ENCODE measurements at regions not wholly inside any gene's neighbourhood (a gene's known extent, or its start where the extent isn't known, plus 50 kb on each side); places are given as distances from the start of the nearest gene placed in this dataset.

- Histone ChIP-seq H3K9ac (ENCODE audit: low read length) (no peak overlapping the region), H3K4me2 (ENCODE audit: low read depth, low read length, poor library complexity, severe bottlenecking) (peak overlapping the region; percentile 28), H3K79me2 (ENCODE audit: insufficient read depth, low read length) (no peaks in the 10 kb centered on the region), H3K9me3 (ENCODE audit: insufficient read depth, low read length) (no peaks in the 10 kb centered on the region), H3F3A (ENCODE audit: insufficient read depth) (peaks cover 3% of the 10 kb centered on the region; the same call in 1 of the 2 replicates), H3K36me3 (ENCODE audit: low read length) (no peaks in the 10 kb centered on the region), H4K20me1 (ENCODE audit: low read depth, low read length) (no peaks in the 10 kb centered on the region), H3K27me3 (ENCODE audit: low read length) (no peaks in the 10 kb centered on the region), H3K4me3 (ENCODE audit: insufficient read depth, low read length, poor library complexity, severe bottlenecking) (no peak overlapping the region), H3K27ac (ENCODE audit: low read depth, low read length) (no peak overlapping the region), H3K9me2 (replicated peaks; ENCODE audit: insufficient read depth, low read length) (no peaks in the 10 kb centered on the region), H2AFZ (ENCODE audit: low read depth, low read length, severe bottlenecking) (no peak overlapping the region)
- TF ChIP-seq CTCF (IDR thresholded peaks at IDR 0.05; ENCODE audit: insufficient read depth, low read length, poor library complexity, severe bottlenecking) (no peak), EZH2phosphoT487 (conservative IDR thresholded peaks at IDR 0.05; ENCODE audit: low read length) (no peak)
Observed at GRCh38 chr1:93749894-93750301, 68.3 kb upstream of the BCAR3 start.

GRCh38 chr1:93749487-93749886, 67.8 kb upstream of the BCAR3 start:
- no peak for TF ChIP-seq EZH2phosphoT487 (conservative IDR thresholded peaks at IDR 0.05; ENCODE audit: low read length)
- H4K20me1 ChIP-seq (ENCODE audit: low read depth, low read length): no peaks in the 10 kb centered on the region
- no peaks in the 10 kb centered on the region for H3K9me3 ChIP-seq (ENCODE audit: insufficient read depth, low read length)
- no peaks in the 10 kb centered on the region for H3K27me3 ChIP-seq (ENCODE audit: low read length)
- H3K9ac ChIP-seq (ENCODE audit: low read length): no peak overlapping the region
- peaks cover 3% of the 10 kb centered on the region; the same call in 1 of the 2 replicates for H3F3A ChIP-seq (ENCODE audit: insufficient read depth)
- no peak overlapping the region for H2AFZ ChIP-seq (ENCODE audit: low read depth, low read length, severe bottlenecking)
- peak overlapping the region; percentile 28 for H3K4me2 ChIP-seq (ENCODE audit: low read depth, low read length, poor library complexity, severe bottlenecking)
- H3K9me2 ChIP-seq (replicated peaks; ENCODE audit: insufficient read depth, low read length): no peaks in the 10 kb centered on the region
- H3K79me2 ChIP-seq (ENCODE audit: insufficient read depth, low read length): no peaks in the 10 kb centered on the region
- H3K4me3 ChIP-seq (ENCODE audit: insufficient read depth, low read length, poor library complexity, severe bottlenecking): no peak overlapping the region
- no peak overlapping the region for H3K27ac ChIP-seq (ENCODE audit: low read depth, low read length)
- no peaks in the 10 kb centered on the region for H3K36me3 ChIP-seq (ENCODE audit: low read length)

- Histone ChIP-seq H3K27me3 (ENCODE audit: low read length) (no peaks in the 10 kb centered on the region), H3K9me3 (ENCODE audit: insufficient read depth, low read length) (no peaks in the 10 kb centered on the region), H2AFZ (ENCODE audit: low read depth, low read length, severe bottlenecking) (no peak overlapping the region), H3K9me2 (replicated peaks; ENCODE audit: insufficient read depth, low read length) (no peaks in the 10 kb centered on the region), H4K20me1 (ENCODE audit: low read depth, low read length) (no peaks in the 10 kb centered on the region), H3F3A (ENCODE audit: insufficient read depth) (peaks cover 3% of the 10 kb centered on the region; the same call in 1 of the 2 replicates), H3K4me2 (ENCODE audit: low read depth, low read length, poor library complexity, severe bottlenecking) (no peak overlapping the region), H3K4me3 (ENCODE audit: insufficient read depth, low read length, poor library complexity, severe bottlenecking) (no peak overlapping the region), H3K36me3 (ENCODE audit: low read length) (no peaks in the 10 kb centered on the region), H3K9ac (ENCODE audit: low read length) (no peak overlapping the region), H3K79me2 (ENCODE audit: insufficient read depth, low read length) (no peaks in the 10 kb centered on the region), H3K27ac (ENCODE audit: low read depth, low read length) (no peak overlapping the region)
- TF ChIP-seq CTCF (IDR thresholded peaks at IDR 0.05; ENCODE audit: insufficient read depth, low read length, poor library complexity, severe bottlenecking) (no peak), EZH2phosphoT487 (conservative IDR thresholded peaks at IDR 0.05; ENCODE audit: low read length) (no peak)
Observed at GRCh38 chr1:93746021-93746812, 64.6 kb upstream of the BCAR3 start.

- TF ChIP-seq EZH2phosphoT487 (conservative IDR thresholded peaks at IDR 0.05; ENCODE audit: low read length) (no peak), CTCF (IDR thresholded peaks at IDR 0.05; ENCODE audit: insufficient read depth, low read length, poor library complexity, severe bottlenecking) (no peak)
- no peaks in the 10 kb centered on the region for H4K20me1 ChIP-seq (ENCODE audit: low read depth, low read length)
- no peak overlapping the region for H3K9ac ChIP-seq (ENCODE audit: low read length)
- no peaks in the 10 kb centered on the region for H3K9me2 ChIP-seq (replicated peaks; ENCODE audit: insufficient read depth, low read length)
- H3K27me3 ChIP-seq (ENCODE audit: low read length): no peaks in the 10 kb centered on the region
- no peaks in the 10 kb centered on the region for H3K9me3 ChIP-seq (ENCODE audit: insufficient read depth, low read length)
- H3K27ac ChIP-seq (ENCODE audit: low read depth, low read length): no peak overlapping the region
- no peak overlapping the region for H3K4me3 ChIP-seq (ENCODE audit: insufficient read depth, low read length, poor library complexity, severe bottlenecking)
- no peak overlapping the region for H3K4me2 ChIP-seq (ENCODE audit: low read depth, low read length, poor library complexity, severe bottlenecking)
- H3K79me2 ChIP-seq (ENCODE audit: insufficient read depth, low read length): no peaks in the 10 kb centered on the region
- no peaks in the 10 kb centered on the region for H3K36me3 ChIP-seq (ENCODE audit: low read length)
- no peak overlapping the region for H2AFZ ChIP-seq (ENCODE audit: low read depth, low read length, severe bottlenecking)
- no peaks in the 10 kb centered on the region for H3F3A ChIP-seq (ENCODE audit: insufficient read depth)
Observed at GRCh38 chr1:93744299-93744988, 62.8 kb upstream of the BCAR3 start.
